HepG2 (cell line): ENCODE measurements at regions not wholly inside any gene's neighbourhood (a gene's known extent, or its start where the extent isn't known, plus 50 kb on each side); places are given as distances from the start of the nearest gene placed in this dataset.

Source experiments
- ATAC-seq: fragments of 200-7000 bp; cut with Tn5 transposase; 3 replicates; pipeline ENCODE4 v1.9.1; 2020; ENCODE audit warnings: mild to moderate bottlenecking, moderate library complexity
- BruUV-seq: library from RNA; stranded (reverse); fragments of 400-500 nt; replicated peaks from 2 replicates; lab custom pipeline; 2021; lab: Mats Ljungman, UMichigan
- CTCF ChIA-PET: fragments of 300-600 bp; formaldehyde crosslinking; extraction: SDS; loops from one replicate; lab custom pipeline; 2021; ENCODE audit warnings: low total read pairs, inconsistent platforms, low intra/inter-chr PET ratio; lab: Yijun Ruan, JAX
- POLR2A ChIA-PET: fragments of 350-600 bp; sonication (Branson Sonifier 250); formaldehyde crosslinking; loops from one replicate; lab custom pipeline; 2020; ENCODE audit warnings: antibody characterized with exemption, inconsistent platforms; lab: Yijun Ruan, JAX
- DNase-seq: peaks from one replicate; pipeline ENCODE4 v3.0.0-alpha.2; 2015; ENCODE audit warnings: low spot score
- FAIRE-seq: peaks from 3 replicates; lab custom pipeline; 2011; peaks lifted over from hg19 to GRCh38; lab: Jason Lieb, UNC
- H2AFZ ChIP-seq: one replicate; pipeline ENCODE4 v1.6.1; 2011; ENCODE audit warnings: low read length, inconsistent platforms
- H3K27ac ChIP-seq: fragments of 300-600 bp; 3 replicates; pipeline ENCODE4 v1.8.0; 2011; ENCODE audit warnings: mixed run types, mild to moderate bottlenecking, mixed read lengths, low read length, inconsistent platforms; ENCODE audit not compliant: insufficient read depth; ENCODE audit errors: extremely low read length
- H3K27me3 ChIP-seq, 2 experiments: fragments of 200-600 bp in 1 of 2; 2 replicates in 1 of 2; 3 replicates in 1 of 2; pipeline versions ENCODE4 v1.6.0 to v1.8.0; 2011; ENCODE audit warnings: low read length in 2 of 2, mild to moderate bottlenecking in 2 of 2, moderate library complexity in 2 of 2, inconsistent platforms in 1 of 2; ENCODE audit not compliant: insufficient read depth in 2 of 2, control insufficient read depth in 1 of 2
- H3K36me3 ChIP-seq, 2 experiments: fragments of 200-600 bp in 1 of 2; replicated peaks in 1 of 2; 2 replicates in 1 of 2; 3 replicates in 1 of 2; pipeline versions ENCODE4 v1.5.1 to v1.8.0; 2011; ENCODE audit warnings: low read length in 2 of 2, inconsistent platforms in 1 of 2; ENCODE audit not compliant: insufficient read depth in 2 of 2, control insufficient read depth in 1 of 2
- H3K4me1 ChIP-seq: 2 replicates; pipeline ENCODE4 v1.5.1; 2012; ENCODE audit warnings: low read length, inconsistent platforms; ENCODE audit not compliant: insufficient read depth
- H3K4me2 ChIP-seq: 2 replicates; pipeline ENCODE4 v1.6.0; 2011; ENCODE audit warnings: low read depth, low read length, inconsistent platforms
- H3K4me3 ChIP-seq, 3 experiments: fragments of 200-600 bp in 1 of 3; sonication (generic), shearing (Covaris generic) in 1 of 3; replicated peaks in 1 of 3; 2 replicates each; pipeline ENCODE4 v1.5.1; 2011 to 2016; ENCODE audit warnings: low read length in 3 of 3, inconsistent platforms in 2 of 3, low read depth in 2 of 3, mild to moderate bottlenecking in 2 of 3, control low read depth in 1 of 3, mixed read lengths in 1 of 3; ENCODE audit not compliant: insufficient read depth in 1 of 3
- H3K79me2 ChIP-seq: one replicate; pipeline ENCODE4 v1.6.1; 2011; ENCODE audit warnings: low read length, inconsistent platforms; ENCODE audit not compliant: insufficient read depth
- H3K9ac ChIP-seq: 2 replicates; pipeline ENCODE4 v1.6.0; 2011; ENCODE audit warnings: mild to moderate bottlenecking, low read depth, low read length, inconsistent platforms; ENCODE audit not compliant: insufficient read depth
- H3K9me3 ChIP-seq: 2 replicates; pipeline ENCODE4 v1.5.1; 2012; ENCODE audit warnings: mild to moderate bottlenecking, low read length
- H4K20me1 ChIP-seq: 2 replicates; pipeline ENCODE4 v1.6.0; 2011; ENCODE audit warnings: inconsistent platforms, mild to moderate bottlenecking, low read length, moderate library complexity; ENCODE audit not compliant: insufficient read depth
- BHLHE40 ChIP-seq: IDR thresholded peaks from 2 replicates; pipeline ENCODE4 v1.6.1; 2011; ENCODE audit warnings: low read length, improper control_type of control experiment
- GATA4 ChIP-seq: sonication (generic); IDR thresholded peaks from 2 replicates; pipeline ENCODE4 v1.6.1; 2016; ENCODE audit warnings: antibody characterized with exemption, low read depth, borderline replicate concordance
- PAF1 ChIP-seq: IDR thresholded peaks from 2 replicates; pipeline ENCODE4 v1.6.1; 2016; ENCODE audit warnings: missing genetic modification reagents, missing compliant biosample characterization
- SALL1 ChIP-seq: sonication (generic); formaldehyde crosslinking; IDR thresholded peaks from 2 replicates; pipeline ENCODE4 v1.8.0; 2022; ENCODE audit warnings: mild to moderate bottlenecking, missing genetic modification reagents
- SRY ChIP-seq: sonication (generic); formaldehyde crosslinking; IDR thresholded peaks from 2 replicates; pipeline ENCODE4 v1.8.0; 2022; ENCODE audit warnings: mild to moderate bottlenecking, missing genetic modification reagents
- TP53 ChIP-seq: sonication (generic); formaldehyde crosslinking; conservative IDR thresholded peaks from 2 replicates; pipeline ENCODE4 v1.4.0; 2020; ENCODE audit warnings: missing genetic modification reagents
- TRIM24 ChIP-seq: sonication (generic); formaldehyde crosslinking; IDR thresholded peaks from 2 replicates; pipeline ENCODE4 v1.8.0; 2022; ENCODE audit warnings: mild to moderate bottlenecking, missing genetic modification reagents
- XBP1 ChIP-seq: sonication (generic); formaldehyde crosslinking; IDR thresholded peaks from 2 replicates; pipeline ENCODE4 v1.5.0; 2020; ENCODE audit warnings: missing genetic modification reagents
- ZNF180 ChIP-seq: sonication (generic); formaldehyde crosslinking; IDR thresholded peaks from 2 replicates; pipeline ENCODE4 v1.4.0; 2020; ENCODE audit warnings: low read depth, missing genetic modification reagents, borderline replicate concordance
- ZNF235 ChIP-seq: sonication (generic); formaldehyde crosslinking; IDR thresholded peaks from 2 replicates; pipeline ENCODE4 v1.8.1; 2023; ENCODE audit warnings: mild to moderate bottlenecking, missing genetic modification reagents, borderline replicate concordance
- ZNF264 ChIP-seq: sonication (generic); formaldehyde crosslinking; IDR thresholded peaks from 2 replicates; pipeline ENCODE4 v1.4.0; 2020; ENCODE audit warnings: missing genetic modification reagents
- ZNF44 ChIP-seq: sonication (generic); formaldehyde crosslinking; IDR thresholded peaks from 2 replicates; pipeline ENCODE4 v1.5.1; 2020; ENCODE audit warnings: mild to moderate bottlenecking, missing genetic modification reagents
- ZNF598 ChIP-seq: sonication (generic); formaldehyde crosslinking; IDR thresholded peaks from 2 replicates; pipeline ENCODE4 v1.5.1; 2020; ENCODE audit warnings: mild to moderate bottlenecking, missing genetic modification reagents, borderline replicate concordance
- ZNF674 ChIP-seq: sonication (generic); formaldehyde crosslinking; IDR thresholded peaks from 2 replicates; pipeline ENCODE4 v1.5.0; 2020; ENCODE audit warnings: low read depth, mild to moderate bottlenecking, missing genetic modification reagents
- ZSCAN22 ChIP-seq: sonication (generic); formaldehyde crosslinking; IDR thresholded peaks from 2 replicates; pipeline ENCODE4 v1.4.0; 2020; ENCODE audit warnings: mild to moderate bottlenecking, missing genetic modification reagents
- WGBS: methylation state at CpG from one replicate; pipeline ENCODE4 v1.1.6; 2017; ENCODE audit warnings: low lambda C conversion rate; 5-methylcytosine and 5-hydroxymethylcytosine counted together
- in situ Hi-C: cut with HindIII; loops from 2 replicates; pipeline ENCODE4 v1.10.0; 2017; ENCODE audit warnings: low pct_unique_long_range_greater_than_20kb; ENCODE audit not compliant: extremely low pct_ligation_motif_present
- intact Hi-C: fragments of 100-400 bp; cut with micrococcal nuclease; formaldehyde crosslinking; loops from one replicate; pipeline ENCODE4 v1.10.0; 2022; ENCODE audit not compliant: unreplicated experiment
- TF ChIP-seq, protein P1 (sequence below): sonication (generic); formaldehyde crosslinking; IDR thresholded peaks from 2 replicates; pipeline ENCODE4 v1.4.0; 2020; ENCODE audit warnings: mild to moderate bottlenecking, missing genetic modification reagents
- TF ChIP-seq, protein P2 (sequence below): sonication (generic); formaldehyde crosslinking; IDR thresholded peaks from 2 replicates; pipeline ENCODE4 v1.5.0; 2020; ENCODE audit warnings: mild to moderate bottlenecking, missing genetic modification reagents

DNA sequence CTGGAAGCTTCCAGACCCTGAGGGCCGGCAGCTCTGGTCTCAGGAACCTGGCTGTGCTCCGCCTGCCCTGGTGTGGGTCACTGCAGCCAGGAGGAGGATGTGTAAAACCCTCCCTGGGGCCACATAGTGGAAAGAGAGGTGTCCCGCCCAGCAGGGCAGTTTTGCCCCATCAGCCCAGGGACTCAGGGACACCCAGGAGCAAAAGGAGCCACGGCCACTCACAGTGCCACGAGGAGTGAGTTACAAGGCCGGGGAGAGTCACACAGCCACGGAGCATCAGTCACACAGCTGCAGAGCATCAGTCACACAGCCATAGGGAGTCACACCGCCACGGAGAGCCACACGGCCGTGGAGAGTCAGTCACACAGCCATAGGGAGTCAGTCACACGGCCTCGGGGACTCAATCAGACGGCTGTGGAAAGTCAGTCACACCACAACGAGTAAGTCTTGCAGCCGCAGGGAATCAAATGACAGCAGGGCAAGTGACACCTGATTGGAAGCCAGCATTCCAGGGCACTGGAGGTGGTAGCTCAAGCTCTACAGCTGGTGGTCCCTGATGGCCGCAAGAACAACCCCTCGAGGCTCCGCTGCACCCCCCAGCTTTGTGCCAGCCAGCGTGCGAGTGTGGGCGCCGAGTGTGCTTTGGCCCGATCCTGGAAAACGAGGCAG is 60.9 kb downstream of the DLL1 start (continued):
- no peak for TF ChIP-seq SALL1
- TF ChIP-seq TRIM24 (CRISPR knock-in tag), result no peak

DNA sequence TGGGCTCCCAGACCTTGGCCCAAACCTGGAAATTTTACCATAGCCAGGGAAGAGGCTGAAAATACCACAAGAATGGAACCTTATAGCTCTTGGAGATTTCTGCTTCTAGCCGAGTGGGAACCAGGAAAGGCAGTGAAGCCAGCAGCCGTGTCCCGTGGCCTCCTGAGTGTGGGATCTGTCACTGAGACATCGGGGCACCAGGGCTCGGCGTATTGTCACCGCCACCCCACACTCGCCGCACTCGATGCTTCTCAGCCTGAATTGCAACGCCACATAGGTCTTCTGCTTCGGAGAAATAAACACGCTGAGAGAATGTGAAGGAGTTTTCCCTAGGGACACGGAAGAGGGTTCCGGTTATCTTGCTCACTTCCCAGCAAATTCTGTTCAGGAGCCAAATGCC is 61.5 kb downstream of the DLL1 start:
- H3K79me2 ChIP-seq, result no peaks in the 10 kb centered on the region
- no peak overlapping the region for H3K9ac ChIP-seq
- WGBS, result 51% methylated on average over 15 of the region's 15 CpGs
- no peak for FAIRE-seq
- POLR2A ChIA-PET, result no interaction called here
- no peak overlapping the region for H2AFZ ChIP-seq
- H3K4me2 ChIP-seq, result no peak overlapping the region
- H3K9me3 ChIP-seq, result no peaks in the 10 kb centered on the region
- H4K20me1 ChIP-seq, result no peaks in the 10 kb centered on the region; the same call in 1 of the 2 replicates
- TF ChIP-seq GATA4, result no peak
- TF ChIP-seq ZNF44 (CRISPR knock-in tag), result no peak
- TF ChIP-seq, protein P1, sequence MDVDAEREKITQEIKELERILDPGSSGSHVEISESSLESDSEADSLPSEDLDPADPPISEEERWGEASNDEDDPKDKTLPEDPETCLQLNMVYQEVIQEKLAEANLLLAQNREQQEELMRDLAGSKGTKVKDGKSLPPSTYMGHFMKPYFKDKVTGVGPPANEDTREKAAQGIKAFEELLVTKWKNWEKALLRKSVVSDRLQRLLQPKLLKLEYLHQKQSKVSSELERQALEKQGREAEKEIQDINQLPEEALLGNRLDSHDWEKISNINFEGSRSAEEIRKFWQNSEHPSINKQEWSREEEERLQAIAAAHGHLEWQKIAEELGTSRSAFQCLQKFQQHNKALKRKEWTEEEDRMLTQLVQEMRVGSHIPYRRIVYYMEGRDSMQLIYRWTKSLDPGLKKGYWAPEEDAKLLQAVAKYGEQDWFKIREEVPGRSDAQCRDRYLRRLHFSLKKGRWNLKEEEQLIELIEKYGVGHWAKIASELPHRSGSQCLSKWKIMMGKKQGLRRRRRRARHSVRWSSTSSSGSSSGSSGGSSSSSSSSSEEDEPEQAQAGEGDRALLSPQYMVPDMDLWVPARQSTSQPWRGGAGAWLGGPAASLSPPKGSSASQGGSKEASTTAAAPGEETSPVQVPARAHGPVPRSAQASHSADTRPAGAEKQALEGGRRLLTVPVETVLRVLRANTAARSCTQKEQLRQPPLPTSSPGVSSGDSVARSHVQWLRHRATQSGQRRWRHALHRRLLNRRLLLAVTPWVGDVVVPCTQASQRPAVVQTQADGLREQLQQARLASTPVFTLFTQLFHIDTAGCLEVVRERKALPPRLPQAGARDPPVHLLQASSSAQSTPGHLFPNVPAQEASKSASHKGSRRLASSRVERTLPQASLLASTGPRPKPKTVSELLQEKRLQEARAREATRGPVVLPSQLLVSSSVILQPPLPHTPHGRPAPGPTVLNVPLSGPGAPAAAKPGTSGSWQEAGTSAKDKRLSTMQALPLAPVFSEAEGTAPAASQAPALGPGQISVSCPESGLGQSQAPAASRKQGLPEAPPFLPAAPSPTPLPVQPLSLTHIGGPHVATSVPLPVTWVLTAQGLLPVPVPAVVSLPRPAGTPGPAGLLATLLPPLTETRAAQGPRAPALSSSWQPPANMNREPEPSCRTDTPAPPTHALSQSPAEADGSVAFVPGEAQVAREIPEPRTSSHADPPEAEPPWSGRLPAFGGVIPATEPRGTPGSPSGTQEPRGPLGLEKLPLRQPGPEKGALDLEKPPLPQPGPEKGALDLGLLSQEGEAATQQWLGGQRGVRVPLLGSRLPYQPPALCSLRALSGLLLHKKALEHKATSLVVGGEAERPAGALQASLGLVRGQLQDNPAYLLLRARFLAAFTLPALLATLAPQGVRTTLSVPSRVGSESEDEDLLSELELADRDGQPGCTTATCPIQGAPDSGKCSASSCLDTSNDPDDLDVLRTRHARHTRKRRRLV, result no peak
- no peak for TF ChIP-seq SRY (CRISPR knock-in tag)
- TF ChIP-seq TP53 (CRISPR knock-in tag), result no peak
- TF ChIP-seq ZNF598 (CRISPR knock-in tag), result no peak
- TF ChIP-seq, protein P2, sequence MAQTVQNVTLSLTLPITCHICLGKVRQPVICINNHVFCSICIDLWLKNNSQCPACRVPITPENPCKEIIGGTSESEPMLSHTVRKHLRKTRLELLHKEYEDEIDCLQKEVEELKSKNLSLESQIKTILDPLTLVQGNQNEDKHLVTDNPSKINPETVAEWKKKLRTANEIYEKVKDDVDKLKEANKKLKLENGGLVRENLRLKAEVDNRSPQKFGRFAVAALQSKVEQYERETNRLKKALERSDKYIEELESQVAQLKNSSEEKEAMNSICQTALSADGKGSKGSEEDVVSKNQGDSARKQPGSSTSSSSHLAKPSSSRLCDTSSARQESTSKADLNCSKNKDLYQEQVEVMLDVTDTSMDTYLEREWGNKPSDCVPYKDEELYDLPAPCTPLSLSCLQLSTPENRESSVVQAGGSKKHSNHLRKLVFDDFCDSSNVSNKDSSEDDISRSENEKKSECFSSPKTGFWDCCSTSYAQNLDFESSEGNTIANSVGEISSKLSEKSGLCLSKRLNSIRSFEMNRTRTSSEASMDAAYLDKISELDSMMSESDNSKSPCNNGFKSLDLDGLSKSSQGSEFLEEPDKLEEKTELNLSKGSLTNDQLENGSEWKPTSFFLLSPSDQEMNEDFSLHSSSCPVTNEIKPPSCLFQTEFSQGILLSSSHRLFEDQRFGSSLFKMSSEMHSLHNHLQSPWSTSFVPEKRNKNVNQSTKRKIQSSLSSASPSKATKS (CRISPR knock-in tag), result no peak
- TF ChIP-seq ZNF264 (CRISPR knock-in tag), result no peak
- TF ChIP-seq ZNF235, result no peak
- TF ChIP-seq ZNF180 (CRISPR knock-in tag), result no peak
- TF ChIP-seq XBP1 (CRISPR knock-in tag), result no peak
- TF ChIP-seq ZSCAN22 (CRISPR knock-in tag), result no peak
- no peak for TF ChIP-seq BHLHE40
- TF ChIP-seq PAF1 (CRISPR knock-in tag), result no peak
- no peak for TF ChIP-seq ZNF674 (CRISPR knock-in tag)
- TF ChIP-seq, all 625 proteins: peak for 0
- ATAC-seq (no peak), DNase-seq (no peak)
- intact Hi-C loops, result no loop called here
- Histone ChIP-seq H3K4me3 (no peak overlapping the region), H3K27ac (no peak overlapping the region), H3K27me3 (peaks cover 14 to 95% of the 10 kb centered on the region in 2 experiments), H3K4me1 (no peaks in the 10 kb centered on the region), H3K36me3 (no peaks in the 10 kb centered on the region)
- no TSS peak for BruUV-seq
- CTCF ChIA-PET, result no interaction called here
- in situ Hi-C loops, result no loop called here
